ENCODE measurements at regions not wholly inside any gene's neighbourhood (a gene's known extent, or its start where the extent isn't known, plus 50 kb on each side); places are given as distances from the start of the nearest gene placed in this dataset.
"Not testable (repeated sequence)": the region's sequence is repeated elsewhere in the genome, so short reads cannot be mapped to it uniquely, and the experiment has no call there.

DNA sequence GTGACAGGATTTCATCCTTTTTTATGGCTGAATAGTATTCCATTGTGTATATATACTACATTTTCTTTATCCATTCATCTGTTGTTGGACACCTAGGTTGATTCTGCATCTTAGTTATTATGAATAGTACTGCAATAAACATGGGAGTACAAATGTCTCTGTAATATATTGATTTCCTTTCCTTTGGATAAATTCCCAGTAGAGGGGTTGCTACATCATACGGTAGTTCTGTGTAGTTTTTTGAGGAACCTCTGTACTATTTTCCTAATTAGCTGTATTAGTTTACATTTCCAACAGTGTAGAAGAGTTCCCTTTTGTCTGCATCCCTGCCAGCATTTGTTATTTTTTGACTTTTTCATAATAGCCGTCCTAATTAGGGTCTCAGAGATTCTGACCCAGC is 201.3 kb downstream of the GIPC2 start:
- no peak for DNase-seq (ENCODE audit: low spot score)

GRCh38 chr1:78250201-78250600 is 204.4 kb downstream of the GIPC2 start:
- no peak for DNase-seq (ENCODE audit: low spot score)

GRCh38 chr1:78254517-78254916 is 208.8 kb downstream of the GIPC2 start:
- peak; percentile 10 for DNase-seq (ENCODE audit: low spot score)

GRCh38 chr1:78255383-78255782 is 209.6 kb downstream of the GIPC2 start:
- no peak for DNase-seq (ENCODE audit: low spot score)

- DNase-seq (ENCODE audit: low spot score) = no peak
These were observed 210.1 kb downstream of the GIPC2 start for GRCh38 chr1:78255846-78256245.

DNA sequence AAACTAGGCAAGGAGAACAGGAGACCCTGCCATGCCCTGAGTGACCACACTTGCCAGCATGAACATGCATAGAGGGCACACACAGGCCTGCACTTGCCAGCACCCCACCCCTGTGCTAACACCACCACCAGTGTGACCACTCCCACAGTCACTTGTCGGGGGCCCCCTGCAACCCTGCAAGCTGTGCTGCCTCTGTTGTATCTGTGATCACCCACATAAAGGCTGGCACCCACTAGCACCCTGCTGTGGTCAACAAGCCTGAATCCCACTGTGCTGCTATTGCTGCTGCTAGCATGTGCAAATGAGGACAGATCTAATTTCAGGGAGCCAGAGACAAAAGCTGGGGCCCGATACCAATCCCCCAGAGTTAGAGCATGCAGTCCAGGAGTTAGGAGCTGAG is 217.7 kb downstream of the GIPC2 start:
- no peak for DNase-seq (ENCODE audit: low spot score)

DNA sequence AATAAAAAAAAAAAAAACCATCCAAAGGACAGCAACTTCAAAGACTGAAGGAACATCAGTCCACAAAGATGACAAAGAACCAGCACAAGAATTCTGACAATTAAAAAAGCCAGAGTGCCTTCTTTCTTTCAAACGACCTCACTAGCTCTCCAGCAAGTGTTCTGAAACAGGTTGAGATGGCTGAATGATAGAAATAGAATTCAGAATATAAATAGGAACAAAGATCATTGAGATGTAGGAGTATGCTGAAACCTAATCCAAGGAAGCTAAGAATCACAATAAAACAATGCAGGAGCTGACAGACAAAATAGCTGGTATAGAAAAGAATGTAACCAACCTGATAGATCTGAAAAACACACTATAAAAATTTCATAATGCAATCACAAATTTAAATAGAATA is 218.2 kb downstream of the GIPC2 start:
- no peak for DNase-seq (ENCODE audit: low spot score)

GRCh38 chr1:78267513-78268218 is 221.9 kb downstream of the GIPC2 start:
- no peak for DNase-seq (ENCODE audit: low spot score)

GRCh38 chr1:78269591-78269990 is 221.2 kb upstream of the PTGFR start:
- no peak for DNase-seq (ENCODE audit: low spot score)

DNA sequence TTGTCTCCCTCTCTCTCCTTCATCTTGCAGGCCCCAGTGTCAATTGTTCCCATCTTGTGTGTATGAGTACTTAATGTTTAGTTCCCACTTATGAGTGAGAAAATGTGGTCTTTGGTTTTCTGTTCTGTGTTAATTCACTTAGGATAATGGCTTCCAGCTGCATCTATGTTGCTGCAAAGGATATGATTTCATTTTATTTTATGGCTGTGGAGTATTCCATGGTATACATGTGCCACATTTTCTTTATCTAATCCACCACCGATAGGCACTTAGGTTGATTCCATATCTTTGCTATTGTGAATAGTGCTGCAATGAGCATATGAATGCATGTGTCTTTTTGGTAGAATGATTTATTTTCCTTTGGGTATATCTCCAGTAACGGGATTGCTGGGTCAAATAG is 219.4 kb upstream of the PTGFR start:
- not testable (repeated sequence) for DNase-seq (ENCODE audit: low spot score)

DNA sequence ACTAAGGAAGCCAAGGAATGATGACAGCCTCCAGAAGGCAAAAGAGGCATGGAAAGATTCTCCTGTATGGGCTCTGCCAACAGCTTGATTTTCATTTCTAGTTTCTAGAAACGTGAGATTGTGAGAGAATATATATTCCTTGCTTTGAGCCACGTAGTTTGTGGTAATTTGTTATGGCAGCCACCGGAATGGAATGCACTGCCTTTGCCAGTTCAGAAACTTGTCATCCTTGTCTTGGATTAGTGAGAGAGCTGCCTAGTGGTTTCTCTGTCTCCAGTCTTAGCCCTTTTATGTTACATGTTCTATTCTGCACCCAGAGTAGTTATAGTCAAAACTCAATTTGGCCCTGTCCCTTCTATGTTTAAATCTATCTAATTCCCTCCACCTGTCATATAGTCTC is 216.0 kb upstream of the PTGFR start:
- DNase-seq (ENCODE audit: low spot score) = no peak

DNA sequence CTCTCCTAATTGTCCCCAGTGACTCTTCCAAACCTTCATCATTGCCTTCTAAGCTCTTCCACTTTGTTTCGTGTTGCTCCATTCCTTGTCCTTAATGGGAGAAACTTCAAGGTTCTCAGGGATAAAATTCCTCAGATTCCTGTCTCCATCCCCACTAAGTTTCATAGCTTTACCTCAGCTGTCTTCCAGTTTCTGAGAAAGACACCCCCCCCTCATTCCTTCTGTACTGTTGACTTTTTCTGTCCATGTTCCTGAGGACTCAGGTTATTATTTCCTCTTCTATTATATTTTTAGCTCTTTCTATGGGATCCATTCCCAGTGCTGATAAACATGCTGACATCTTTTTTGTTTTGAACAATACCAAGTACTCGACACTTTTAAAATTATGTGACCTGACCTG is 215.3 kb upstream of the PTGFR start:
- DNase-seq (ENCODE audit: low spot score) = no peak

DNA sequence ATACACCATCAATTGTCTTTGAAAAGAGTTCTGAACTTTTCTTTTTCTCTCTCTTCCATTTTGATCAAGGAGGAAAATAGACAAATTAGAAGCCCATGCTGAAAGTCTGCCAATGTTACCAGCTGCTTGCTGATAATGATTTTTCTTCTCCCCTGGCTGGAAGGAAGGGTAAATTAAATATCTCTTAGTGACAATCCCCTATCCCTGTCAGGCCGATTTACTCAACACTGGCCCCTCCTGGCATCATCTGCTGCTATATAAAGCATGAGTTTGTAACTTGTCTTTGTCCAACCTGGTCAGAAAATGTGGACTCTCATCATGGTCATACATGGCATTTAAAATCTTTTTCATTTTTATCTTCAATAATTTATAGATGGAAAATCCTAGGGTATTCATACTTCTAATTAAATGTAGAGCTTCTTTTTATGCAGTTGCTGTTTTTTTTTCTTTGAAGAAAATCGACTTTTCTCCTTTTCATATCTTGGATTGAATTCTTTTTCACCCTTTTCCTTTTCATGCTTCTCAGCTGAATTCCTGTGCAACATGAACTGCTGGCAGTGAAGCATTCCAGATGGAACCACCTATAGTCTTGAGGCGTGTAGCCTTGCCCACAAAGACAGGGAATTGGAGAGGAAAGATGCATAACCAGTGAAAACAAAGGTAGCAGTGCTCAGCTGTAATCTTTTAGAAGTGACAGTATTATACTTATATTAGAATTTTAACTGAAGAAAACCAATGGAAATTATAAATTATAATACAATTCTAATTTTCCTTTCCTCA is 214.7 kb upstream of the PTGFR start:
- no peak for DNase-seq (ENCODE audit: low spot score)

- peak; percentile 1 for DNase-seq (ENCODE audit: low spot score)
These were observed 213.5 kb upstream of the PTGFR start for GRCh38 chr1:78277253-78277652.

DNA sequence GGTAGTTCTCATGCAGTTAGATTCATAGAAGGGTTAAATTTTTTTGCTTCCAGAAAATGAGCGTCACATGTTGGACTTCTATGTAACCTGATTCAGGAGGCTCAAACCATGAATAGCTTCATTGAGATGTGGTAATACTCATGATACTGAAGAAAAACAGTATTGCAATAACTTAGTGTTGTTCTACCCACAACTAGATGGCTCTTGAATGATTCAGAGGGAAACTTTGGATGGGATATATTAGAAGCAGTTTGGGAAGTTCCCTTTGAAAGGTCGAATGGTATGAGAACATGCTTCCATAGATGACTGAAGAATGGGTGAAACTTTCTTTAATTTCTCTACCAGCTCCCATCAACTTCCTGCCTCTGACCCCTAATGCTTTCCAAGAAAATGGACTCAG is 211.7 kb upstream of the PTGFR start:
- DNase-seq (ENCODE audit: low spot score) = no peak

GRCh38 chr1:78280626-78281025 is 210.1 kb upstream of the PTGFR start:
- DNase-seq (ENCODE audit: low spot score) = no peak

DNA sequence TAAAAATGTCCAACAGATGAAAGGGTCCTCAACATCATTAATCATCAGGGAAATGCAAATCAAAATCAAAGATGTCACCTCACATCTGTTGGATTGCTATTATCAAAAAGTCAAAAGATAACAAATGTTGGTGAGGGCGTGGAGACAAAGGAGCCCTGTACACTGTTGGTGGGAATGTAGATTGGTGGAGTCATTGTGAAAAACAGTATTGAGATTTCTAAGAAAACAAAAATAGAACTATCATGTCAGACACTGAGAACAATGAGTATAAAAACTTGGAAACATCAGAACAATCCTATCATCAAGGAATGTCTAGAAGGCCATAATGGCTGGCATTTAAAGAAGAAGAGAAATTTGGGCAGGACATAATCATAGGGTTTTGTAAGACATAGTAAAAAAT is 209.2 kb upstream of the PTGFR start:
- no peak for DNase-seq (ENCODE audit: low spot score)

DNA sequence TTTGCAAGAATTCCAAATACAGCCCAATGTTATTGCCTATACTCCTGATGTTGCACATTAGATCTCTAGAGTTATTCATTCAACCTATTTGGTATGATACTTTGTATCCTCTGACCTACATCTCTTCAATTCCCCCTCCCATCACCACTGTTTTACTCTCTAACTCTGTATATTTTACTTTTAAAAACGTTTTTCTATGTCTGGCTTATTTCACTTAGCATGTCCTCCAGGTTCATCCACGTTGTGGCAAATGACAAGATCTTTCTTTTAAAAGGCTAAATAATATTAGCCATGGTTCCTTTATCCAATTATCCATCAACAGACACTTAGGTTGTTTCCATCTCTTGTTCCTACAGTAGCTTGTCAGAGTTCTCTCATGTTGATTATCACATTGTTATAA is 207.1 kb upstream of the PTGFR start:
- DNase-seq (ENCODE audit: low spot score) = no peak

GRCh38 chr1:78284354-78284753 is 206.4 kb upstream of the PTGFR start:
- no peak for DNase-seq (ENCODE audit: low spot score)

- peak; percentile 14 for DNase-seq (ENCODE audit: low spot score)
These were observed 204.1 kb upstream of the PTGFR start for GRCh38 chr1:78286686-78287085.

DNA sequence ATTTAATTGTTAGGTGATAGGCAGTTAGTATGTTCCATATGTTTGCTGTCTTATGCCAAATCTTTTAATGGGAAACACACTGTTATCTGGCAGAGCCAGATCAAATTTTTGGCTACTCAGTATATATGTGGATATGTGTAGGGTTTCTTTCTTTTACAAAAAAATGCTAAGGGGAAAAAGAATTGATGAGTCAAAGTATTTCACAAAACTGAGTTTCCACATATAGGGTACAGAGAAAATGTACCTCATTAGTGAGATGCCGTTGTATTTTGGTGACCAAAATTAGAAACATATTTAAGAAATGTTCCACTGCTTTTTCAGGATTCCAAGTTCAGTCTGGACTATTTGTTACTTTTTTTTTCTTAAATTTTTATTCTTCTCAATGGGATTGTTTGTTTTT is 201.2 kb upstream of the PTGFR start:
- no peak for DNase-seq (ENCODE audit: low spot score)

DNA sequence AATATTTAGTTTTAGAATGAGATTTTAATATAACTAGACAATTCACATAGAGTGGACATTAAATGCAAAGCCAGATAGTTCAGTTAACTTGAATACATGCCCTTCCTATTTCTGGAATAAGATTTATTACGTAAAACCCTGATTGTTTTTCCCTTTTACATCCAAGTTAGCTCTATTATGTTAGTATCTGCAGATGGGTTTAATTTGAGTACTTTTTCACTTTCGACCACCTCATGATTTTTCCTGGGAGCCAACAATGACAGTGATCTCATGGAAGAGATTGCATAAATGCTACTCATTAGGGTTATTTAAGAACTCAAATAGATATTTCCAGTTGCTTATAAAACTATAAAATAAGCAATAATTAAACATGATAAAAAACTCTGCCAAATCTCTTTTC is 199.4 kb upstream of the PTGFR start:
- no peak for DNase-seq (ENCODE audit: low spot score)

GRCh38 chr1:78291872-78292271 is 198.9 kb upstream of the PTGFR start:
- DNase-seq (ENCODE audit: low spot score) = no peak

DNA sequence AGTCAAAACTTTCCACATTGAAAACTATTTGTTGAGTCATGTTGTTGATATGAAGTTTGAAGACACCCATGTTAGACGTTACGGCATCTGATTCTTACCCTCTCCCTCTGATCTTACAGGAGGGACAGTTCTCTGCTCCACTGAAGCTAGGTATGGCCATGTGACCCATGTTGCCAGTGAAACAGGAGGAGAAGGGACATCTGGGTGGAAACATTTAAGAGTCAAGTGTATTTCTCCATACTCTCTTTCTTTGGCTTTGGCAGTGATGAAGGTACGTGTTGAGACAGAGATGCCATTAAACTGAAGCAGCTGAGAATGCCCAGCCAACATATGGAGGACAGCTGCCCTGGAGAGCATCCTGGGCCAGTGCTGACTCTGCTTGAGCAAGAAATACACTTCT is 198.4 kb upstream of the PTGFR start:
- DNase-seq (ENCODE audit: low spot score) = no peak
